ENCODE measurements at regions not wholly inside any gene's neighbourhood (a gene's known extent, or its start where the extent isn't known, plus 50 kb on each side); places are given as distances from the start of the nearest gene placed in this dataset.

GRCh38 chr6:114541794-114542193, 199.0 kb upstream of the HS3ST5 start:
- no peaks in the 10 kb centered on the region for H3K36me3 Mint-ChIP-seq (ENCODE audit: low read depth)
- H3K9me3 Mint-ChIP-seq = peaks cover 3% of the 10 kb centered on the region
- no peaks in the 10 kb centered on the region for H3K4me1 Mint-ChIP-seq
- H3K27me3 Mint-ChIP-seq (ENCODE audit: low read depth) = no peaks in the 10 kb centered on the region
- H3K27ac Mint-ChIP-seq (ENCODE audit: unreplicated experiment) = no peak overlapping the region
- TF ChIP-seq CTCF (conservative IDR thresholded peaks at IDR 0.05) = no peak
- H3K4me3 Mint-ChIP-seq = no peak overlapping the region
- no peak for DNase-seq (ENCODE audit: low read depth, low spot score)

GRCh38 chr6:114537977-114538376, 195.2 kb upstream of the HS3ST5 start:
- Mint-ChIP-seq H3K4me1 (no peaks in the 10 kb centered on the region), H3K9me3 (peaks cover 3% of the 10 kb centered on the region), H3K27ac (ENCODE audit: unreplicated experiment) (no peak overlapping the region), H3K27me3 (ENCODE audit: low read depth) (no peaks in the 10 kb centered on the region), H3K4me3 (no peak overlapping the region), H3K36me3 (ENCODE audit: low read depth) (no peaks in the 10 kb centered on the region)
- TF ChIP-seq CTCF (conservative IDR thresholded peaks at IDR 0.05) = no peak
- no peak for DNase-seq (ENCODE audit: low read depth, low spot score)

- no peak for TF ChIP-seq CTCF (conservative IDR thresholded peaks at IDR 0.05)
- Mint-ChIP-seq H3K36me3 (ENCODE audit: low read depth) (no peaks in the 10 kb centered on the region), H3K27me3 (ENCODE audit: low read depth) (no peaks in the 10 kb centered on the region), H3K27ac (ENCODE audit: unreplicated experiment) (no peak overlapping the region), H3K4me3 (no peak overlapping the region), H3K4me1 (no peaks in the 10 kb centered on the region), H3K9me3 (peaks cover 5% of the 10 kb centered on the region)
- no peak for DNase-seq (ENCODE audit: low read depth, low spot score)
Observed at GRCh38 chr6:114534813-114535212, 192.0 kb upstream of the HS3ST5 start.

- Mint-ChIP-seq H3K4me3 (no peak overlapping the region), H3K9me3 (no peaks in the 10 kb centered on the region), H3K27me3 (ENCODE audit: low read depth) (peaks cover 4% of the 10 kb centered on the region), H3K27ac (ENCODE audit: unreplicated experiment) (no peak overlapping the region), H3K36me3 (ENCODE audit: low read depth) (no peaks in the 10 kb centered on the region), H3K4me1 (peaks cover 14% of the 10 kb centered on the region)
- DNase-seq (ENCODE audit: low read depth, low spot score) = no peak
- TF ChIP-seq CTCF (conservative IDR thresholded peaks at IDR 0.05) = no peak
Observed at GRCh38 chr6:114524081-114524480, 181.3 kb upstream of the HS3ST5 start.

- no peaks in the 10 kb centered on the region for H3K9me3 Mint-ChIP-seq
- no peaks in the 10 kb centered on the region for H3K36me3 Mint-ChIP-seq (ENCODE audit: low read depth)
- no peak for TF ChIP-seq CTCF (conservative IDR thresholded peaks at IDR 0.05)
- DNase-seq (ENCODE audit: low read depth, low spot score) = no peak
- no peak overlapping the region for H3K4me3 Mint-ChIP-seq
- H3K4me1 Mint-ChIP-seq = peaks cover 14% of the 10 kb centered on the region
- peaks cover 4% of the 10 kb centered on the region for H3K27me3 Mint-ChIP-seq (ENCODE audit: low read depth)
- H3K27ac Mint-ChIP-seq (ENCODE audit: unreplicated experiment) = no peak overlapping the region
Observed at GRCh38 chr6:114523508-114523907, 180.7 kb upstream of the HS3ST5 start.

- no peaks in the 10 kb centered on the region for H3K9me3 Mint-ChIP-seq
- TF ChIP-seq CTCF (conservative IDR thresholded peaks at IDR 0.05) = no peak
- no peak overlapping the region for H3K4me3 Mint-ChIP-seq
- peaks cover 4% of the 10 kb centered on the region for H3K27me3 Mint-ChIP-seq (ENCODE audit: low read depth)
- no peaks in the 10 kb centered on the region for H3K36me3 Mint-ChIP-seq (ENCODE audit: low read depth)
- DNase-seq (ENCODE audit: low read depth, low spot score) = no peak
- no peak overlapping the region for H3K27ac Mint-ChIP-seq (ENCODE audit: unreplicated experiment)
- H3K4me1 Mint-ChIP-seq = peaks cover 14% of the 10 kb centered on the region
Observed at GRCh38 chr6:114521926-114522325, 179.1 kb upstream of the HS3ST5 start.

All from neural crest cell (in vitro differentiated cells).